H9 (cell line): ENCODE measurements at regions not wholly inside any gene's neighbourhood (a gene's known extent, or its start where the extent isn't known, plus 50 kb on each side); places are given as distances from the start of the nearest gene placed in this dataset.

Experiments used
- DNase-seq: peaks from one replicate; pipeline ENCODE4 v3.0.0-alpha.2; 2017
- H2AFZ ChIP-seq: one replicate; pipeline ENCODE4 v1.6.1; 2013; ENCODE audit warnings: mild to moderate bottlenecking, low read length, control low read depth, moderate library complexity
- H2AK5ac ChIP-seq: 2 replicates; pipeline ENCODE4 v1.6.1; 2013; ENCODE audit warnings: low read length, control low read depth, mixed read lengths; ENCODE audit not compliant: insufficient read length
- H2BK120ac ChIP-seq: one replicate; pipeline ENCODE4 v1.6.1; 2013; ENCODE audit warnings: low read depth, mild to moderate bottlenecking, low read length, control low read depth, inconsistent platforms; ENCODE audit not compliant: poor library complexity, severe bottlenecking
- H2BK12ac ChIP-seq: 2 replicates; pipeline ENCODE4 v1.6.1; 2013; ENCODE audit warnings: low read length, control low read depth, mixed read lengths, low read depth; ENCODE audit not compliant: insufficient read length
- H2BK15ac ChIP-seq: 2 replicates; pipeline ENCODE4 v1.6.1; 2013; ENCODE audit warnings: low read depth, low read length, control low read depth
- H2BK20ac ChIP-seq: one replicate; pipeline ENCODE4 v1.6.1; 2013; ENCODE audit warnings: low read depth, mild to moderate bottlenecking, low read length, control low read depth, inconsistent platforms; ENCODE audit not compliant: poor library complexity, severe bottlenecking
- H2BK5ac ChIP-seq: 2 replicates; pipeline ENCODE4 v1.6.1; 2013; ENCODE audit warnings: low read length, control low read depth, mixed read lengths; ENCODE audit not compliant: insufficient read length
- H3K14ac ChIP-seq: 2 replicates; pipeline ENCODE4 v1.6.1; 2013; ENCODE audit warnings: low read length, control low read depth; ENCODE audit not compliant: insufficient read depth
- H3K18ac ChIP-seq: 2 replicates; pipeline ENCODE4 v1.6.1; 2013; ENCODE audit warnings: low read depth, mild to moderate bottlenecking, mixed read lengths, low read length, control low read depth; ENCODE audit not compliant: insufficient read length
- H3K23ac ChIP-seq: 2 replicates; pipeline ENCODE4 v1.6.1; 2013; ENCODE audit warnings: low read length, control low read depth, mixed read lengths, low read depth; ENCODE audit not compliant: insufficient read length
- H3K23me2 ChIP-seq: 2 replicates; pipeline ENCODE4 v1.6.1; 2013; ENCODE audit warnings: low read depth, mild to moderate bottlenecking, mixed read lengths, low read length, control low read depth; ENCODE audit not compliant: insufficient read length, poor library complexity, severe bottlenecking
- H3K27ac ChIP-seq: 2 replicates; pipeline ENCODE4 v1.5.1; 2013; ENCODE audit warnings: low read length, control low read depth, mixed read lengths, low read depth; ENCODE audit not compliant: insufficient read length
- H3K27me3 ChIP-seq: 2 replicates; pipeline ENCODE4 v1.6.1; 2013; ENCODE audit warnings: low read length, control low read depth, inconsistent platforms; ENCODE audit not compliant: insufficient read depth
- H3K4ac ChIP-seq: 2 replicates; pipeline ENCODE4 v1.6.1; 2013; ENCODE audit warnings: low read depth, mild to moderate bottlenecking, control low read depth, inconsistent platforms, low read length, moderate library complexity
- H3K4me1 ChIP-seq: 2 replicates; pipeline ENCODE4 v1.6.1; 2013; ENCODE audit warnings: low read length, control low read depth, inconsistent platforms; ENCODE audit not compliant: insufficient read depth
- H3K4me2 ChIP-seq: 2 replicates; pipeline ENCODE4 v1.6.1; 2013; ENCODE audit warnings: low read length, control low read depth, mixed read lengths; ENCODE audit not compliant: insufficient read length, insufficient read depth
- H3K56ac ChIP-seq: 2 replicates; pipeline ENCODE4 v1.6.1; 2013; ENCODE audit warnings: low read depth, mild to moderate bottlenecking, mixed read lengths, low read length, control low read depth; ENCODE audit not compliant: insufficient read length
- H3K79me1 ChIP-seq: 2 replicates; pipeline ENCODE4 v1.6.1; 2013; ENCODE audit warnings: low read depth, mild to moderate bottlenecking, moderate library complexity, low read length, control low read depth, inconsistent platforms; ENCODE audit not compliant: insufficient read depth, poor library complexity, severe bottlenecking
- H3K79me2 ChIP-seq: 2 replicates; pipeline ENCODE4 v1.6.1; 2013; ENCODE audit warnings: low read length, control low read depth, inconsistent platforms; ENCODE audit not compliant: insufficient read depth
- H3K9ac ChIP-seq: 2 replicates; pipeline ENCODE4 v1.6.1; 2013; ENCODE audit warnings: low read length, control low read depth, mixed read lengths; ENCODE audit not compliant: insufficient read length; ENCODE audit errors: extremely low read depth
- H3K9me3 ChIP-seq: one replicate; pipeline ENCODE4 v1.6.1; 2013; ENCODE audit warnings: low read depth, low read length, inconsistent platforms; ENCODE audit not compliant: control insufficient read depth
- H3T11ph ChIP-seq: one replicate; pipeline ENCODE4 v1.6.1; 2013; ENCODE audit warnings: mild to moderate bottlenecking, low read length, control low read depth, inconsistent platforms
- H4K20me1 ChIP-seq: one replicate; pipeline ENCODE4 v1.6.1; 2013; ENCODE audit not compliant: control insufficient read depth, insufficient read length, insufficient read depth
- H4K5ac ChIP-seq: 2 replicates; pipeline ENCODE4 v1.6.1; 2013; ENCODE audit warnings: low read depth, mild to moderate bottlenecking, mixed read lengths, low read length, control low read depth; ENCODE audit not compliant: insufficient read length
- H4K8ac ChIP-seq: replicated peaks from 2 replicates; pipeline ENCODE4 v1.6.1; 2013; ENCODE audit warnings: low read length, control low read depth, mixed read lengths, low read depth; ENCODE audit not compliant: insufficient read length
- H4K91ac ChIP-seq: 2 replicates; pipeline ENCODE4 v1.6.1; 2013; ENCODE audit warnings: low read depth, mild to moderate bottlenecking, moderate library complexity, mixed read lengths, low read length, control low read depth; ENCODE audit not compliant: insufficient read length
- H3K27ac Mint-ChIP-seq, 3 experiments: 2 replicates in 2 of 3; 3 replicates in 1 of 3; pipeline ENCODE4 v1.8.0; 2020 to 2021; ENCODE audit warnings: mixed read lengths in 3 of 3, mild to moderate bottlenecking in 1 of 3, moderate library complexity in 1 of 3
- H3K27me3 Mint-ChIP-seq: 2 replicates; pipeline ENCODE4 v1.8.0; 2021; ENCODE audit warnings: low read depth, mild to moderate bottlenecking, moderate library complexity, mixed read lengths
- H3K36me3 Mint-ChIP-seq, 3 experiments: 2 replicates in 2 of 3; 3 replicates in 1 of 3; pipeline ENCODE4 v1.8.0; 2020 to 2021; ENCODE audit warnings: low read depth in 3 of 3, mixed read lengths in 3 of 3; ENCODE audit not compliant: insufficient read depth in 1 of 3
- H3K4me1 Mint-ChIP-seq, 2 experiments: 2 replicates each; pipeline ENCODE4 v1.8.0; 2020; ENCODE audit warnings: mixed read lengths in 2 of 2
- H3K4me3 Mint-ChIP-seq, 2 experiments: 2 replicates in 1 of 2; 3 replicates in 1 of 2; pipeline ENCODE4 v1.8.0; 2020 to 2021; ENCODE audit warnings: mild to moderate bottlenecking in 2 of 2, mixed read lengths in 2 of 2, moderate library complexity in 1 of 2
- H3K9me3 Mint-ChIP-seq, 2 experiments: 2 replicates in 1 of 2; 3 replicates in 1 of 2; pipeline ENCODE4 v1.8.0; 2020; ENCODE audit warnings: mild to moderate bottlenecking in 2 of 2, mixed read lengths in 2 of 2, moderate library complexity in 1 of 2
- CTCF ChIP-seq: fragments of 200-600 bp; sonication (generic); conservative IDR thresholded peaks from 3 replicates; pipeline ENCODE4 v1.8.0; 2021; ENCODE audit warnings: antibody characterized with exemption, mild to moderate bottlenecking
- WGBS: extraction: QIAGEN DNeasy Blood & Tissue Kit; methylation state at CpG from one replicate; pipeline ENCODE4 v1.1.7; 2013; ENCODE audit warnings: missing lambda C conversion rate, low lambda C conversion rate, mixed read lengths; ENCODE audit not compliant: insufficient read length; ENCODE audit errors: extremely low coverage; 5-methylcytosine and 5-hydroxymethylcytosine counted together

- TF ChIP-seq CTCF, result no peak
- Histone ChIP-seq H2BK5ac (no peak overlapping the region), H3K23me2 (no peaks in the 10 kb centered on the region), H3K23ac (no peak overlapping the region), H3K79me1 (no peaks in the 10 kb centered on the region), H3K27ac (no peak overlapping the region), H3K79me2 (no peaks in the 10 kb centered on the region), H3K9me3 (no peaks in the 10 kb centered on the region), H3K56ac (no peak overlapping the region), H2BK20ac (no peak overlapping the region), H2BK15ac (no peak overlapping the region), H3K9ac (no peak overlapping the region), H3K4me1 (0 out of 2 replicates have a peak, but pooled peaks cover 2% of the 10 kb centered on the region), H3T11ph (no peak overlapping the region), H3K14ac (no peak overlapping the region), H4K5ac (no peak overlapping the region), H3K27me3 (no peaks in the 10 kb centered on the region), H4K91ac (no peak overlapping the region), H2AFZ (no peak overlapping the region), H3K4ac (no peak overlapping the region), H2BK120ac (no peak overlapping the region), H4K8ac (no peak overlapping the region), H2BK12ac (no peak overlapping the region), H4K20me1 (no peaks in the 10 kb centered on the region), H3K4me2 (no peak overlapping the region), H2AK5ac (no peak overlapping the region), H3K18ac (no peak overlapping the region)
- Mint-ChIP-seq H3K4me3 (no peak overlapping the region), H3K27ac (no peak overlapping the region), H3K27me3 (peaks cover 4% of the 10 kb centered on the region), H3K4me1 (peaks cover 31 to 32% of the 10 kb centered on the region in 2 experiments), H3K9me3 (peaks cover 6 to 9% of the 10 kb centered on the region in 2 experiments), H3K36me3 (peaks cover 3 to 10% (median 4%) of the 10 kb centered on the region in 3 experiments; a peak in 5 of 7 replicates)
- DNase-seq, result no peak
- WGBS, result no CpG with 5 or more reads among the region's 6 CpGs
Observed at GRCh38 chr9:89670801-89671434, 66.1 kb downstream of the GADD45G start.
